Tibial artery (tissue), 4 donors: ENCODE measurements at regions not wholly inside any gene's neighbourhood (a gene's known extent, or its start where the extent isn't known, plus 50 kb on each side); places are given as distances from the start of the nearest gene placed in this dataset.

Source experiments
- DNase-seq, 2 donors: peaks; one replicate each; pipeline ENCODE4 v3.0.0-alpha.2; 2019
- H3K27ac ChIP-seq, 2 donors: fragments of 200-600 bp; sonication (generic) in 1 of 2; 1 replicate in 1 of 2; 2 replicates in 1 of 2; pipeline ENCODE4 v1.5.1; 2018 to 2019; ENCODE audit warnings: mild to moderate bottlenecking in 1 of 2
- H3K27me3 ChIP-seq, 2 donors: fragments of 200-600 bp; sonication (generic) in 1 of 2; one replicate each; pipeline versions ENCODE4 v1.5.1 to v1.6.0; 2016 to 2019
- H3K36me3 ChIP-seq, 3 donors: fragments of 200-600 bp; sonication (generic) in 2 of 3; one replicate each; pipeline ENCODE4 v1.5.1; 2016 to 2019; ENCODE audit warnings: mild to moderate bottlenecking in 2 of 3
- H3K4me1 ChIP-seq, 4 donors: fragments of 200-600 bp; sonication (generic) in 2 of 4; 1 replicate in 3 of 4; 2 replicates in 1 of 4; pipeline ENCODE4 v1.5.1; 2016 to 2019
- H3K4me3 ChIP-seq, 2 donors: fragments of 200-600 bp; sonication (generic) in 1 of 2; 1 replicate in 1 of 2; 2 replicates in 1 of 2; pipeline ENCODE4 v1.5.1; 2018 to 2019; ENCODE audit warnings: mild to moderate bottlenecking in 2 of 2
- H3K9me3 ChIP-seq, 3 donors: fragments of 200-600 bp; sonication (generic) in 1 of 3; one replicate each; pipeline ENCODE4 v1.5.1; 2016 to 2019
- intact Hi-C: fragments of 100-400 bp; cut with DNase I; formaldehyde crosslinking; loops from one replicate; pipeline ENCODE4 v1.15.0; 2023; ENCODE audit warnings: low total_unique reads
- TF ChIP-seq, protein P1 (sequence below), 2 experiments: fragments of 200-600 bp in 1 of 2; fragments of 450-650 bp in 1 of 2; IDR thresholded peaks; one replicate each; pipeline ENCODE4 v1.5.1; 2017 to 2019; ENCODE audit warnings: antibody characterized with exemption in 2 of 2, mild to moderate bottlenecking in 1 of 2, moderate library complexity in 1 of 2

DNA sequence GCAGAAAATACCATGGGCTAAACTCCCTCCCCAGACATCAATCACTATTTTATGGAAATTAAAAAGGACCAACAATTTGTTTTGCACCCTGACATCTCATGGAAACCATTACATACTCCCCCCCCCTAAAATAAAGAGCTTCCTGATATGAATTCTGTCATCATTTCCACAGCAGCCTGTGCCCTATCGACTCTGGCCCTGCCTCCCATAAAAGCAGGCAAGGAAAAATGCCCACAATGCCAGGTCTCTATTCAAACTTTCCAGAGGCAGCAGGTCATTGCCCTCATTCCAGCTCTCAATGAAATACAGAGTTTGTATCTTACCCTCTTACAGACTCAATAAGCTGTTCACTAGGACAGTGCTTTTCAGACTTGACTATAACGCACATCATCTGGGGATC is 254.4 kb upstream of the TANK start:
- H3K27ac ChIP-seq, result no peak overlapping the region
- no peaks in the 10 kb centered on the region for H3K36me3 ChIP-seq
- TF ChIP-seq, protein P1, sequence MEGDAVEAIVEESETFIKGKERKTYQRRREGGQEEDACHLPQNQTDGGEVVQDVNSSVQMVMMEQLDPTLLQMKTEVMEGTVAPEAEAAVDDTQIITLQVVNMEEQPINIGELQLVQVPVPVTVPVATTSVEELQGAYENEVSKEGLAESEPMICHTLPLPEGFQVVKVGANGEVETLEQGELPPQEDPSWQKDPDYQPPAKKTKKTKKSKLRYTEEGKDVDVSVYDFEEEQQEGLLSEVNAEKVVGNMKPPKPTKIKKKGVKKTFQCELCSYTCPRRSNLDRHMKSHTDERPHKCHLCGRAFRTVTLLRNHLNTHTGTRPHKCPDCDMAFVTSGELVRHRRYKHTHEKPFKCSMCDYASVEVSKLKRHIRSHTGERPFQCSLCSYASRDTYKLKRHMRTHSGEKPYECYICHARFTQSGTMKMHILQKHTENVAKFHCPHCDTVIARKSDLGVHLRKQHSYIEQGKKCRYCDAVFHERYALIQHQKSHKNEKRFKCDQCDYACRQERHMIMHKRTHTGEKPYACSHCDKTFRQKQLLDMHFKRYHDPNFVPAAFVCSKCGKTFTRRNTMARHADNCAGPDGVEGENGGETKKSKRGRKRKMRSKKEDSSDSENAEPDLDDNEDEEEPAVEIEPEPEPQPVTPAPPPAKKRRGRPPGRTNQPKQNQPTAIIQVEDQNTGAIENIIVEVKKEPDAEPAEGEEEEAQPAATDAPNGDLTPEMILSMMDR (IDR thresholded peaks at IDR 0.05), result no peak
- intact Hi-C loops, result no loop called here
- no peak overlapping the region for H3K4me3 ChIP-seq
- no peaks in the 10 kb centered on the region for H3K27me3 ChIP-seq
- peaks cover 0 to 23% (median 13%) of the 10 kb centered on the region in 4 donors for H3K4me1 ChIP-seq
- no peak for DNase-seq
- H3K9me3 ChIP-seq, result no peaks in the 10 kb centered on the region

DNA sequence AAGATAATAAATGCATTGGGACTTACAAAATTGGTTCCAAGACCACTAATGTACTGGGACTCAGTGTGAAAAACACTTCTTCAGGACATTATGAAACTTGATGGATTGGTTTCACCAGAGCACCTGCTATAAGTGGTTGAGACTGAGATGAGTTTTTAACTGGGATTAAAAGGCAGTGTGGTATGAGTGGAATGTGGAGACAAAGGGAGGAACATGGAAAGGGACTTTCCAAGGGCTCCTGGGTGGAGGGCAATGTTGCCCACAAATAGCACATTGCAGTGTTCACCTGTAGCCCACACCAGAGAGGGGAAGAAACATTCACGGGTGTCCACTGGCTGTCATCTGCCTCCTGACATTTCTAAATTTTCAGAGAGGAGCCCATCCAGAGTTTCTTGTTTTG is 253.3 kb upstream of the TANK start:
- H3K36me3 ChIP-seq, result no peaks in the 10 kb centered on the region
- intact Hi-C loops, result no loop called here
- H3K27me3 ChIP-seq, result no peaks in the 10 kb centered on the region
- no peaks in the 10 kb centered on the region for H3K9me3 ChIP-seq
- TF ChIP-seq, protein P1 (IDR thresholded peaks at IDR 0.05), result no peak
- H3K27ac ChIP-seq, result no peak overlapping the region
- H3K4me3 ChIP-seq, result no peak overlapping the region
- H3K4me1 ChIP-seq, result peaks cover 0 to 26% (median 21%) of the 10 kb centered on the region in 4 donors
- no peak for DNase-seq

DNA sequence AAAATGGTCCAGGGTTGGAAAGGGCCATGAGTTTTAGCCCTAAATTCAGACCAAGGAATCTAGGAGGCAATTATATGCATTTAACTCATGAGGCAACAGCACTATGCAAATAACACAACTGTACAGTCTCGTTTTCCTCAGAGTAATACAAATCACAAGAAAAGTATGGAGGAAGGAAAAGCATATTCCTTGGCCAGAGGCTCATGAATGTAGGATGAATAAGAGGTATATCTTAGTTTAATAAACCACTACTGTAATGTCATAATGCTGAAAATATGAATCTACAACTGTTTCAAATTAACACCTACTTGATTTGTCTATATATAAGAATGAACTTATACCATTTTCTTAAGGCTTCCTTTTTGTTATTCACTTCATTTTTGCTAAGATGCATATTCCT is 252.5 kb upstream of the TANK start:
- Histone ChIP-seq H3K27me3 (no peaks in the 10 kb centered on the region), H3K4me3 (no peak overlapping the region), H3K36me3 (no peaks in the 10 kb centered on the region), H3K27ac (no peak overlapping the region), H3K9me3 (no peaks in the 10 kb centered on the region), H3K4me1 (peaks cover 0 to 23% (median 21%) of the 10 kb centered on the region in 4 donors)
- no peak for DNase-seq
- TF ChIP-seq, protein P1 (IDR thresholded peaks at IDR 0.05), result no peak
- intact Hi-C loops, result no loop called here

DNA sequence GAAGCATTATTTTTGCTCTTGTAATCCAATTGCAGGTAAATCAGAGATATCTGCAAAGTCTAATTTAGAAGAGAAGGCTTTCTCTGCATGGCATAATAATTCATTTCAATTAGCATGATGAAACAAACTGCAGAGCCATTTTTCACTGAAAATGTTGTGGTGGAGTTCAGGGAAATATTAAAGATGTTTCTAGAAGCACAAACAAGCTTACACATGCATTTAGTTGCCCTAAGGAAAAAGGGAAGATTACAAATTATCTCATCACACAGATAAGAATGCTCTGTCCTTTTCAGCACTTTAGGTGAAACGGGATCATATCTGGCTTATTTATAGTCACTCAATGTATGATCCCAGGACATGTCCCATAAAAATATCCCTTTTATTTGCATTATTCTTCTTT is 252.1 kb upstream of the TANK start:
- intact Hi-C loops, result no loop called here
- Histone ChIP-seq H3K4me1 (peaks cover 0 to 23% (median 21%) of the 10 kb centered on the region in 4 donors), H3K36me3 (no peaks in the 10 kb centered on the region), H3K27ac (no peak overlapping the region), H3K4me3 (no peak overlapping the region), H3K9me3 (no peaks in the 10 kb centered on the region), H3K27me3 (no peaks in the 10 kb centered on the region)
- TF ChIP-seq, protein P1 (IDR thresholded peaks at IDR 0.05), result no peak
- DNase-seq, result no peak

DNA sequence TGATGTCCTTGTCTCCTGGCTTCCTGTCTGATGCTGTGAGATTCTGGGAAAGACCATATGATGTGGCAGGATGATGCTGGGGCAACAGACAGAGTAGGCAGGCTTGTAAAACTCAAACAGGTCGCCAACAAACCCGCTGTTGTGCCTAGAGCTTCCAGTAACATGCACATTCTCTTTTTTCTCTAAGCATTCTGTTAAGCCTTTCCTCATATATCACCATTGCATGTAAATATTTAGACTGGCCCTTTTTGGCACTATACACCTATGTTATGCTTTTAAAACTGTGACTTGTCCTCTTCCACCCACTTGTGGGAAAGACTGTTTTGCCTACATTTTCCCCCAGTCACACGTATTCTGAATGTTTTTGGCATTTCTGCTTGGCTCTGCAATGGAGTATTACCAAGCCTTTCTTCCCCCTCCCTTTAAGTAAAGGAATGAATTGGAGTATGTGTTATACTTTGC is 250.4 kb upstream of the TANK start:
- Histone ChIP-seq H3K4me1 (peaks cover 0 to 23% (median 21%) of the 10 kb centered on the region in 4 donors), H3K27ac (peak overlapping the region; percentile 35 to 55)

More for the DNA sequence above, 250.4 kb upstream of the TANK start:
- TF ChIP-seq, protein P1 (IDR thresholded peaks at IDR 0.05), result no peak
- Histone ChIP-seq H3K9me3 (no peaks in the 10 kb centered on the region), H3K4me3 (no peak overlapping the region), H3K36me3 (no peaks in the 10 kb centered on the region), H3K27me3 (no peaks in the 10 kb centered on the region)
- DNase-seq, result no peak
- intact Hi-C loops, result no loop called here
